Ascending aorta (tissue), 2 donors: ENCODE measurements at regions not wholly inside any gene's neighbourhood (a gene's known extent, or its start where the extent isn't known, plus 50 kb on each side); places are given as distances from the start of the nearest gene placed in this dataset.
"Not testable (repeated sequence)": the region's sequence is repeated elsewhere in the genome, so short reads cannot be mapped to it uniquely, and the experiment has no call there.

ENCODE experiments used
- DNase-seq, 2 donors: peaks; one replicate each; pipeline ENCODE4 v3.0.0-alpha.2; 2019; ENCODE audit warnings: low spot score in 2 of 2
- H3K27ac ChIP-seq, 2 donors: fragments of 200-600 bp; sonication (generic); one replicate each; pipeline ENCODE4 v1.5.1; 2016 to 2017; ENCODE audit warnings: mild to moderate bottlenecking in 1 of 2
- H3K27me3 ChIP-seq: fragments of 200-600 bp; sonication (generic); one replicate; pipeline ENCODE4 v1.5.1; 2017
- H3K36me3 ChIP-seq, 2 donors: fragments of 200-600 bp; sonication (generic); one replicate each; pipeline ENCODE4 v1.5.1; 2016
- H3K4me1 ChIP-seq, 2 donors: fragments of 200-600 bp; sonication (generic); one replicate each; pipeline ENCODE4 v1.5.1; 2016 to 2017; ENCODE audit warnings: mild to moderate bottlenecking in 1 of 2
- H3K4me3 ChIP-seq, 2 donors: fragments of 200-600 bp; sonication (generic); one replicate each; pipeline ENCODE4 v1.5.1; 2016 to 2017; ENCODE audit warnings: mild to moderate bottlenecking in 1 of 2
- H3K9me3 ChIP-seq, 2 donors: fragments of 200-600 bp; sonication (generic); one replicate each; pipeline ENCODE4 v1.5.1; 2016
- intact Hi-C: fragments of 100-400 bp; cut with DNase I; formaldehyde crosslinking; loops from one replicate; pipeline ENCODE4 v1.15.1; 2023
- TF ChIP-seq, protein P1 (sequence below), 3 experiments: fragments of 200-600 bp in 2 of 3; fragments of 450-650 bp in 1 of 3; sonication (generic) in 2 of 3; IDR thresholded peaks; one replicate each; pipeline ENCODE4 v1.5.1; 2016 to 2019; ENCODE audit warnings: antibody characterized with exemption in 3 of 3, mild to moderate bottlenecking in 1 of 3, moderate library complexity in 1 of 3

DNA sequence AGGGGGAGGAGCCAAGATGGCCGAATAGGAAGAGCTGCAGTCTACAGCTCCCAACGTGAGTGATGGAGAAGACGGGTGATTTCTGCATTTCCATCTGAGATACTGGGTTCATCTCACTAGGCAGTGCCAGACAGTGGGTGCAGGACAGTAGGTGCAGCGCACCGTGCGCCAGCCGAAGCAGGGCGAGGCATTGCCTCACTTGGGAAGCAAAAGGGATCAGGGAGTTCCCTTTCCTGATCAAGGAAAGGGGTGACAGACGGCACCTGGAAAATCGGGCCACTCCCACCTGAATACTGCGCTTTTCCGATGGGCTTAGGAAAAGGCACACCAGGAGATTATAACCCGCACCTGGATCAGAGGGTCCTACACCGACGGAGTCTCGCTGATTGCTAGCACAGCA lies 121.1 kb upstream of the SESTD1 start:
- H3K9me3 ChIP-seq, DNase-seq, H3K27ac ChIP-seq, H3K4me3 ChIP-seq, H3K4me1 ChIP-seq, H3K36me3 ChIP-seq, H3K27me3 ChIP-seq, intact Hi-C loops: not testable (repeated sequence)

DNA sequence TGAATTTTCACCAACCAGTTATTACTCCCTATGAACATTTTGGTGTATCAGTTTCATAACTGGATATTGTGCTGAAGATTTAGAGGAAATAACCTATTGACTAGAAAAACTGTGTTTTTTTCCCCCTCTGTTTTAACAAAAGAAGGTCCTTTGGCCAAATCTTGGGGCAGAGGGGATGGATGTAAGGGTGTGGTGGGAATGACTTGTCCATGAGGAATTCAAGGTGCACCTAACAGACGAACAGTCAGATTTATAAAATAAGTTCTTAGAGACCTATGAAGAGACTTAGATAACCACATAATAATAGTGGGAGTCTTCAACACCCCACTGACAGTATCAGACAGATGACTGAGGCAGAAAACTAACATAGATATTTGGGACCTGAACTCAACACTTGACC lies 119.3 kb upstream of the SESTD1 start:
- no peaks in the 10 kb centered on the region for H3K36me3 ChIP-seq
- no peaks in the 10 kb centered on the region for H3K4me1 ChIP-seq
- TF ChIP-seq, protein P1, sequence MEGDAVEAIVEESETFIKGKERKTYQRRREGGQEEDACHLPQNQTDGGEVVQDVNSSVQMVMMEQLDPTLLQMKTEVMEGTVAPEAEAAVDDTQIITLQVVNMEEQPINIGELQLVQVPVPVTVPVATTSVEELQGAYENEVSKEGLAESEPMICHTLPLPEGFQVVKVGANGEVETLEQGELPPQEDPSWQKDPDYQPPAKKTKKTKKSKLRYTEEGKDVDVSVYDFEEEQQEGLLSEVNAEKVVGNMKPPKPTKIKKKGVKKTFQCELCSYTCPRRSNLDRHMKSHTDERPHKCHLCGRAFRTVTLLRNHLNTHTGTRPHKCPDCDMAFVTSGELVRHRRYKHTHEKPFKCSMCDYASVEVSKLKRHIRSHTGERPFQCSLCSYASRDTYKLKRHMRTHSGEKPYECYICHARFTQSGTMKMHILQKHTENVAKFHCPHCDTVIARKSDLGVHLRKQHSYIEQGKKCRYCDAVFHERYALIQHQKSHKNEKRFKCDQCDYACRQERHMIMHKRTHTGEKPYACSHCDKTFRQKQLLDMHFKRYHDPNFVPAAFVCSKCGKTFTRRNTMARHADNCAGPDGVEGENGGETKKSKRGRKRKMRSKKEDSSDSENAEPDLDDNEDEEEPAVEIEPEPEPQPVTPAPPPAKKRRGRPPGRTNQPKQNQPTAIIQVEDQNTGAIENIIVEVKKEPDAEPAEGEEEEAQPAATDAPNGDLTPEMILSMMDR (IDR thresholded peaks at IDR 0.05): no peak
- no peaks in the 10 kb centered on the region for H3K9me3 ChIP-seq
- no peak overlapping the region for H3K4me3 ChIP-seq
- H3K27ac ChIP-seq: no peak overlapping the region
- intact Hi-C loops: no loop called here
- DNase-seq: no peak
- H3K27me3 ChIP-seq: no peaks in the 10 kb centered on the region

DNA sequence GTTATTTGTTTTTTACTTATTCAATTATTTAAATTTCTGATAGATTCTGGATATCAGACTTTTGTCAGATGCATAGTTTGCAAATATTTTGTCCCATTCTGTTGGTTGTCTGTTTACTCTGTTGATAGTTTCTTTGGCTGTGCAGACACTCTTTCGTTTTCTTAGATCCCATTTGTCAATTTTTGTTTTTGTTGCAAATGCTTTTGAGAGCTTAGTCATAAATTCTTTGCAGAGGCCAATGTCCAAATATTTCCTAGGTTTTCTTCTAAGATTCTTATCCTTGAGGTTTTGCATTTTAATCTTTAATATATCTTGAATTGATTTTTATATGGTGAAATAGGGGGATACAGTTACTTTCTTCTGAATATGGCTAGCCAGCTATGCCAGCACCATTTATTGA lies 112.7 kb upstream of the SESTD1 start:
- no peaks in the 10 kb centered on the region for H3K4me1 ChIP-seq
- H3K27ac ChIP-seq: no peak overlapping the region
- TF ChIP-seq, protein P1 (IDR thresholded peaks at IDR 0.05): no peak
- no peak for DNase-seq
- H3K27me3 ChIP-seq: no peaks in the 10 kb centered on the region
- no peaks in the 10 kb centered on the region for H3K36me3 ChIP-seq
- intact Hi-C loops: no loop called here
- no peak overlapping the region for H3K4me3 ChIP-seq
- no peaks in the 10 kb centered on the region for H3K9me3 ChIP-seq

DNA sequence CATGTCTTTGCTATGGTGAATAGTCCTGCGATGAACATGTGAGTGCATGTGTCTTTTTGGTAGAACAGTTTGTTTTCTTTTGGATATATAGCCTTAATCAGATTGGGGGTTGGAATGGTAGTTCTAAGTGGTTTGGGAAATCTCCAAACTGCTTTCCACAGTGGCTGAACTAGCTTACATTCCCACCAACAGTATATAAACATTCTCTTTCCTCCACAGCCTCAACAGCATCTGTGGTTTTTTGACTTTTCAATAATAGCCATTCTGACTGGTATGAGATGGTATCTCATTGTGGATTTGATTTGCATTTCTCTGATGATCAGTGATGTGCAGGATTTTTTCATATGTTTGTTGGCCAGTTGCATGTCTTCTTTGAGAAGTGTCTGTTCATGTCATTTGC lies 112.2 kb upstream of the SESTD1 start:
- H3K27me3 ChIP-seq: no peaks in the 10 kb centered on the region
- intact Hi-C loops: no loop called here
- no peaks in the 10 kb centered on the region for H3K36me3 ChIP-seq
- no peak overlapping the region for H3K27ac ChIP-seq
- no peak for DNase-seq
- TF ChIP-seq, protein P1 (IDR thresholded peaks at IDR 0.05): no peak
- H3K4me3 ChIP-seq: no peak overlapping the region
- H3K4me1 ChIP-seq: no peaks in the 10 kb centered on the region
- H3K9me3 ChIP-seq: no peaks in the 10 kb centered on the region

DNA sequence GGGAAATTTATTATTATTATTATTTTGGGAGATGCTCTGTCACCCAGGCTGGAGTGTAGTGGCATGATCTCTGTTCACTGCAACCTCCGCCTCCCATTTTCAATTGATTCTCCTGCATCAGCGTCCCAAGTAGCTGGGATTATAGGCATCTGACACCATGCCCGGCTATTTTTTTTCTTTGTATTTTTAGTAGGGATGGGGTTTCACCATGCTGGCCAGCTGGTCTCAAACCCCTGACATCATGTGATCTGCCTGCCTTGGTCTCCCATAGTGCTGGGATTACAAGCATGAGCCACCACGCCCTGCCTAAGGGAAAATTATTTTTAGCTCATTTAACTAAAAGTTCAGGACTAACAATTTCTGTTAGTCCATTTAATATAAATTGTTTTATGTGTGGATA lies 109.2 kb upstream of the SESTD1 start:
- Histone ChIP-seq H3K4me1 (no peaks in the 10 kb centered on the region), H3K27me3 (no peaks in the 10 kb centered on the region), H3K36me3 (no peaks in the 10 kb centered on the region), H3K9me3 (no peaks in the 10 kb centered on the region), H3K27ac (no peak overlapping the region), H3K4me3 (no peak overlapping the region)
- TF ChIP-seq, protein P1 (IDR thresholded peaks at IDR 0.05): no peak
- DNase-seq: no peak
- intact Hi-C loops: no loop called here

DNA sequence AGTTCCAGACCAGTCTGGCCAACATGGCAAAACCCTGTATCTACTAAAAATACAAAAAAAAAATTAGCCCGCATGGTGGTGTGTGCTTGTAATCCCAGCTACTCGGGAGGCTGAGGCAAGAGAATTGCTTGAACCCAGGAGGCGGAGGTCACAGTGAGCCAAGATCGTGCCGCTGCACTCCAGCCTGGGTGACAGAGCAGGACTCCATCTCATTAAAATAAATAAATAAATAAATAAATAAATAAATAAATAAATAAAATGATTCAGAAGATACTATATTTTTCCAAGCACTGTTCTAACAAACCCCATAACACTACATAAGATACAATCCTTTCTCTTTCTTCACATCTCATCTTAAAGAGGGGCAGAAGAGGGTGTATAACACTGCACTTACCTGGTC lies 100.9 kb upstream of the SESTD1 start:
- H3K9me3 ChIP-seq, H3K36me3 ChIP-seq, DNase-seq, H3K4me1 ChIP-seq, intact Hi-C loops, H3K4me3 ChIP-seq, H3K27me3 ChIP-seq, H3K27ac ChIP-seq: not testable (repeated sequence)

DNA sequence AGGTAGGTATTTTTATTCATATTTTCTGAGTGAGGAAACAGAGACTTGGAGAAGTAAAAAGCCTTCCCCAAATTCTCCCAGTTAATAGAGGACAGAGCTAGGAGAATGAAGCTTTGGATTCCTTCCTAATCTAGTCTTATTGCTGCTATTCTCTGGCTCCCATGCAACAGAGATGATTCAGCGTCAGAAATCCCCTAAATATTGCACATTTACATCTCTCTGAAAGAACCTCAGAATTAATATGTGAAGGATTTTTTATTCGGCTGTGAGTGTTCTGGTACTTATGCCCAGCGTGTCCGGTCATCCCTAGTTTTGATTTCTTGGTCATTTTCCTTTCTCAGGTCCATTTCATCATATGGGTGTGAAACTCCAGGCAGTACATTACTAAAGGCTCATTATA lies 91.2 kb upstream of the SESTD1 start:
- no peak overlapping the region for H3K4me3 ChIP-seq
- no peak for DNase-seq
- H3K9me3 ChIP-seq: no peaks in the 10 kb centered on the region
- H3K36me3 ChIP-seq: no peaks in the 10 kb centered on the region
- H3K27ac ChIP-seq: no peak overlapping the region
- intact Hi-C loops: no loop called here
- no peaks in the 10 kb centered on the region for H3K27me3 ChIP-seq
- TF ChIP-seq, protein P1 (IDR thresholded peaks at IDR 0.05): no peak
- no peaks in the 10 kb centered on the region for H3K4me1 ChIP-seq
